ENCODE measurements at regions not wholly inside any gene's neighbourhood (a gene's known extent, or its start where the extent isn't known, plus 50 kb on each side); places are given as distances from the start of the nearest gene placed in this dataset.

- TF ChIP-seq CTCF (IDR thresholded peaks at IDR 0.05 in 4 of 5, conservative IDR thresholded peaks at IDR 0.05 in 1 of 5) (no peak), POLR2A (IDR thresholded peaks at IDR 0.05) (no peak)
Measured at GRCh38 chr2:129428086-129428660, 551.3 kb upstream of the RAB6C start.
